HG03135 (cell line): ENCODE measurements at regions not wholly inside any gene's neighbourhood (a gene's known extent, or its start where the extent isn't known, plus 50 kb on each side); places are given as distances from the start of the nearest gene placed in this dataset.
"Not testable (repeated sequence)": the region's sequence is repeated elsewhere in the genome, so short reads cannot be mapped to it uniquely, and the experiment has no call there.

ENCODE experiments used
- ATAC-seq: cut with Tn5 transposase; IDR thresholded peaks from one replicate; pipeline ENCODE4 v1.9.1; 2021; ENCODE audit warnings: mild to moderate bottlenecking, moderate library complexity; ENCODE audit not compliant: unreplicated experiment

DNA sequence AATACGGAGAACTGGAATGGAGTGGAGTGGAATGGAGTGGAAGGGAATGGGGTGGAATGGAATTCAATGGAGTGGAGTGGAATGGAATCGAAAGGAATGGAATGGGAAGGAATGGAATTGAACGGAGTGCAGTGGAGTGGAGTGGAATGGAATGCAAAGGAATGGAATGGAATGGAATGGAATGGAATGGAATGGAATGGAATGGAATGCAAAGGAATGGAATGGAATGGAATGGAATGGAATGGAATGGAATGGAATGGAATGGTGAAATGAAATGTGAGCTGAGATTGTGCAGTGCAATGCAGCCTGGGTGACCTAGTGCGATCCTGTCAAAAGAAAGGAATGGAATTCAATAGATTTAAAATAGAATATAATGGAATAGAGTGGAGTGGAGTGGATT is 357.3 kb upstream of the WSB1 start:
- not testable (repeated sequence) for ATAC-seq

DNA sequence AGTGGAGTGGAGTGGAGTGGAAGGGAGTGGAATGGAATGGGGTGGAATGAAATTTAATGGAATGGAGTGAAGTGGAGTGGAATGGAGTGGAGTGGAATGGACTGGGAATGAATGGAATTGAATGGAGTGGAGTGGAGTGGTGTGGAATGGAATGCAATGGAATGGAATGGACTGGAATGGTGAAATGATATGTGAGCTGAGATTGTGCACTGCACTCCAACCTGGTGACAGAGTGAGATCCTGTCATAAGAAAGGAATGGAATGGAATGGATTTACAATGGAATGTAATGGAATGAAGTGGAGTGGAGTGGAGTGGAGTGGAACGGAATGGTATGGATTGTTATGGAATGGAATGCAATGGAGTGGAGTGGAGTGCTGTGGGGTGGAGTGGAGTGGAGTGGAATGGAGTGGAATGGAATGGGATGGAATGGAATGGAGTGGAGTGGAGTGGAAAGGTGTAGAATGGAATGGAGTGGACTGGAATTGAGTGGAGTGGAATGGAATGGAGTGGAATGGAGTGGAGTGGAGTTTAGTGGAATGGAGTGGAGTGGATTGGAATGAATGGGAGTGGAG is 356.1 kb upstream of the WSB1 start:
- not testable (repeated sequence) for ATAC-seq

DNA sequence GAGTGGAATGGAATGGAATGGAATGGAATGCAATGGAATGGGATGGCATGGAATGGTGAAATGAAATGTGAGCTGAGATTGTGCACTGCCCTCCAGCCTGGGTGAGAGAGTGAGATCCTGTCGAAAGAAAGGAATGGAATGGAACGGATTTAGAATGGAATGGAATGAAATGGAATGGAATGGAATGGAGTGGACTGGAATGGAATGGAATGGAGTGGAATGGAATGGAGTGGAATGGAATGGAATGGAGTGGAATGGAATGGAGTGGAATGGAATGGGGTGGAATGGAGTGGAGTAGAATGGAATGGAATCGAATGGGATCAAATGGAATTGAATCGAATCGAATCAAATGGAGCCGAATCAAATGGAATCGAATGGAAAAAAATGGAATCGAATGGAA is 354.2 kb upstream of the WSB1 start:
- ATAC-seq = not testable (repeated sequence)

DNA sequence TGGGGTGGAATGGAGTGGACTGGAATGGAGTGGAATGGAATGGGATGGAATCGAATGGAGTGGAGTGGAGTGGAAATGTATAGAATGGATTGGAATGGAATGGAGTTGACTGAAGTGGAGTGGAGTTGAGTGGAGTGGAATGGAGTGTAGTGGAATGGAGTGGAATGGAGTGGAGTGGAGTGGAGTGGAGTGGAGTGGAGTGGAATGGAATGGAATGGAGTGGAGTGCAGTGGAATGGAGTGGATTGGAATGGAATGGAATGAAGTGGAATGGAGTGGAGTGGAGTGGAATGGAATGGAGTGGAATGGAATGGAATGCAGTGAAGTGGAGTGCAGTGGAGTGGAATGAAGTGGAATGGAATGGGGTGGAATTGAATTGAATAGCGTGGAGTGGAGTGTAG is 353.3 kb upstream of the WSB1 start:
- ATAC-seq = not testable (repeated sequence)

DNA sequence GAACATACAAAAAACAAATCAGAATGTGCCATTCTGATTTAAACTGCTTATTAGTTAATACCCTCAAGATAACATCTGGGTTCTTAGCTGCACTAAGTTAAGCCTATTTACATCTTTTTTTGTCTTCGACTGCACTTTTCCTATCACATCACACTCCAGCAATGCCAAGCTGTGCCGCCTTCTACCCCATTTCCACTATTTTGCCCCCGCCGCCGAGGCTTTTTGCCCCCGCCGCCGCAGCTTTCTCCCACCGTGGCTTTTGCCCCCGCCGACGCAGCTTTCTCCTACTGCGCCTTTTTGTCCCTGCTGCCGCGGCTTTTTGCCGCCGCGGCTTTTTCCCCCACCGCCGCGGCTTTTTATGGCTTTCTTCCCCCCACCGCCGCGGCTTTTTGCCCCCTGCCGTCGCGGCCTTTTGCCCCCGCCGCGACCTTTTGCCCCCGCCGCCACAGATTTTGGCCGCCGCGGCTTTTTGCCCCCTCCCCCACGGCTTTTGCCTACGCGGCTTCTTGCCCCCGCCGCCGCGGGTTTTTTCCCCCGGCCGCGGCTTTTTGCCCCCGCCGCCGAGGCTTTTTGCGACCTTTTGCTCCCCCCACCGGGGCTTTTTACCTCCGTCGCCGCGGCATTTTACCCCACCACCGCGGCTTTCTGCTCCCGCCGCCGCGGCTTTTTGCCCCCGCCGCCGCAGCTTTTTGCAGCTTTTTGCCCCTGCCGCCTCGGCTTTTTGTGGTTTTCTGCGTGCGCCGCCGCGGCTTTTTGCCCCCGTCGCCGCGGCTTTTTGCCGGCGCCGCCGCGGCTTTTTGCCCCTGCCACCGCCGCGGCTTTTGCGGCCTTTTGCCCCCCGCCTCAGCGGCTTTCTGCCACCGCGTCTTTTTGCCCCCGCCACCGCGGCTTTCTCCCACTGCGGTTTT is 331.4 kb upstream of the WSB1 start:
- no peak for ATAC-seq

DNA sequence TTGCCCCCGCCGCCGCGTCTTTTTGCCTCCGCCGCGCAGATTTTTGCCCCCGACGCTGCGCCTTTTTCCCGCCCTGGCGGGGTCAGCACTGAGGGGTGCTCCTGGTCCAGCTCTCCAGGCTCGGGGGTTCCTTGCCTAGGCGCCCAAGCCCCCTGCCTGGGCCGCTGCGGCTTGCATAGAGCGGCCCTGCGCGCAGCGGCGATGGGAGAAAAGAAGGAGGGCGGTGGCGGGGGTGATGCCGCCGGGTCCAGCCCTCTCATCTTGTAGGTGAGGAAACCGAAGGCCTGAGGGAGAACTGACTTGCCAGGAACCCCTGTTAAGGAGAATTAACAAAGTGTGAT is 330.8 kb upstream of the WSB1 start:
- ATAC-seq = no peak

DNA sequence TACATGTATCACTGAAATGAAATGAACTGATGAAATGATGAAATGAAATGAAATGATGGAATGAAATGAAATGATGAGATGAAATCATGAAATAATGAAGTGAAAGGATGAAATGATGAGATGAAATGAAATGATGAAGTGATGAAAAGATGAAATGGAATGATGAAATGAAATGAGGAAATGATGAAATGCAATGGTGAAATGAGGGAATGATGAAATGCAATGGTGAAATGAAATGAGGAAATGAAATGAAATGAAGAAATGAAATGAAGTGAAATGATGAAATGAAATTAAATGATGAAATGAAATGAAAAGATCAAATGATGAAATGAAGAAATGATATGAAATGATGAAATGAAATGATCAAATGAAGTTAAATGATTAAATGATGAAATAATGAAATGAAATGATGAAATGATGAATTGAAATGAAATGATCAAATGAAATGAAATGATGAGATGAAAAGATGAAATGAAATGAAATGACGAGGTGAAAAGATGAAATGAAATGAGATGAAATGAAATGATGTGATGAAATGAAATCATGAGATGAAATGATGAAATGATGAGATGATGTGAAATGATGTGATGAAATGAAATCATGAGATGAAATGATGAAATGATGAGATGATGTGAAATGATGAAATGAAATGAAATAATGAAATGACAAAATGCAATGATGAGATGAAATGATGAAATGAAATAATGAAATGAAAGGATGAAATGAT is 327.9 kb upstream of the WSB1 start:
- not testable (repeated sequence) for ATAC-seq

DNA sequence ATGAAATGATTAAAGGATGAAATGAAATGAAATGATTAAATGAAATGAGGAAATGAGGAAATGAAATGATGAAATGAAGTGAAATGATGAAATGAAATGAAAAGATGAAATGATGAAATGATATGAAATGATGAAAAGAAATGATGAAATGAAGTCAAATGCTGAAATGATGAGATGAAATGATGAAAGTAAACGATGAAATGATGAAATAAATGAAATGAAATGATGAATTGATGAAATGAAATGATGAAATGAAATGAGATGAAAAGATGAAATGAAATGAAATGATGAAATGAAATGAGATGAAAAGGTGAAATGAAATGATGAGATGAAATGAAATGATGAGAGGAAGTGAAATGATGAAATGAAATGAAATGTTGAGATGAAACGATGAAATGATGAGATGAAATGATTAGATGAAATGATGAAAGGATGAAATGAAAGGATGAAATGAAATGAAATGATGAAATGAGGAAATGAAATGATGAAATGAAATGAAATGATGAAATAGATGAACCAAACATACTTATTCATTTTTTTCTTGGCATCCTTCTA is 327.2 kb upstream of the WSB1 start:
- not testable (repeated sequence) for ATAC-seq

DNA sequence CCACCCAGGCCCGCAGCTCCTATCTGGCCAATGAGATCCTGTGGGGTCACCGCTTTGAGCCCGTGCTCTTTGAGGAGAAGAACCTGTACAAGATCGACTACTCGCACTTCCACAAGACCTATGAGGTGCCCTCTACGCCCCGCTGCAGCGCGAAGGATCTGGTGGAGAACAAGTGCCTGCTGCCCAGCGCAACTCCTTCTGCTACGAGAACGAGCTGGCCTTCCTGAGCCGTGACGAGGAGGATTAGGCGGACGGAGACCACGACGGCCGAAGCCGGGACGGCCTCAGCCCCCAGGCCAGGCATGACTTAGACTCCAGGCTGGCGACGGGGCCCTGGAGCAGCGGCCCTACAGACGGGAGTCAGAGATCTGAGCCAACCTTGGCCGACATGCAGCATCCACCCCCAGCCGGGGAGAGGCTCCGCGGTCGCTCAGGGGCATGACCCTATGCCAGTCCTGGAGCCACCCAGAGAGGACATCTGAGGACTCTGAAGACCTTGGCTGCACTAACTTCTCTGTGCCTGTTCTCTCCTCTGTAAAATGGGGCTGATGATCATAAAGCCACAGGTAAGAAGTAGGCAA is 312.0 kb upstream of the WSB1 start:
- not testable (repeated sequence) for ATAC-seq

DNA sequence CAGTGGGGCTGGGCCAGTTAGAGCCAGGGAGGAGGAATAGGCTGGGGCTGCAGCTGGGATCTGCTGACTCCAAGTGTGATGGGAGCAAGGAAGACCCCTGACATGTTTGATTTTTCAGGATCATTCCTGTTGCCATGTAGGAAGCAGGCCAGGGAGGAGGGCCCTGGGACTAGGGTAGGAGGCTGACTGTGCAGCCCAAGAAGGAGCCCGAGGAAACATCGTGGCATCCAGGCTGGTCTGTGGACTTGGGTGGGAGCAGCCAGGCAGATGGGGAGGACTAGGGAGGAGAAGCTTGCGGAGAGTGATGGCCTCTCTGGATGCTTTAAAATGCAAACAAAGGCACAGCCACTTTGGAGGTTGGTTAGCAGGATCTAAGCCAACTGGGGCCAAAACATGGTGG is 311.4 kb upstream of the WSB1 start:
- ATAC-seq = not testable (repeated sequence)

DNA sequence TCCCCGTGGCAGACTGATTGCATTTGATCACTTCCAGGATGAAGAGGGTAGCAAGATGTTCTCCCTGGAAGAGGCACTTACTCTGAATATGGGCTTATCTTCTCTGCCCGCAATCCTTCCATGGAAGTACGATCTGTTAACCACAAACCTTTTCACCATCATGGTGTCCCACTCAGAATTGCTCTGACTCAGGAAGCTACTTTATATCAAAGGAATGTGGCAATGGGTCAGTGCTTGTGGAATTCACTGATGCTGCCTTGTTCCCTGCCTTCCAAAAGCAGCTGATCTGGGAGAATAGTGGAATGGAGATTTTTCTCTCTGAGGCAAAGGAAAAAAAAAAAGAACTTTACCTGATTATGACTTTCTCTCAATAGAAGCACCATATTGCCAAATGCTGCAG is 306.1 kb upstream of the WSB1 start:
- not testable (repeated sequence) for ATAC-seq

DNA sequence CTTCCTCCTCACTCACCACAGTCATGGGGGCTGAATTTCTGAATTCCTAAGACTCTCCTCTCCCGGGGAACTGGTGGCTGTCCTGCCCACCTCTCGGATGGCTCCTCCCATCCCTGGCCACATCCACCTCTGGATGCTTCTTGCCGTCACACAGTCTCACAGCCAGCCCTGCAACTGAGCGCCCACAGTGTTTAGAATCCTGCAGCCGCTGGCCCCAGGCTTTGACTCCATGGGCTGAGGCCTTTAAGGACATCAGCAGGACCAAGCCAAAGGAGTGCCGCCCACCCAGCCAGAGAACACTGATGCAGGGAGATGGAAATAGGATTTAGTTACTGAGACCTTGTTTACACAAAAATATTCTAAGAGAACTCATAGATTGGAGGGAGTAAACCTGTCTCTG is 299.3 kb upstream of the WSB1 start:
- not testable (repeated sequence) for ATAC-seq

DNA sequence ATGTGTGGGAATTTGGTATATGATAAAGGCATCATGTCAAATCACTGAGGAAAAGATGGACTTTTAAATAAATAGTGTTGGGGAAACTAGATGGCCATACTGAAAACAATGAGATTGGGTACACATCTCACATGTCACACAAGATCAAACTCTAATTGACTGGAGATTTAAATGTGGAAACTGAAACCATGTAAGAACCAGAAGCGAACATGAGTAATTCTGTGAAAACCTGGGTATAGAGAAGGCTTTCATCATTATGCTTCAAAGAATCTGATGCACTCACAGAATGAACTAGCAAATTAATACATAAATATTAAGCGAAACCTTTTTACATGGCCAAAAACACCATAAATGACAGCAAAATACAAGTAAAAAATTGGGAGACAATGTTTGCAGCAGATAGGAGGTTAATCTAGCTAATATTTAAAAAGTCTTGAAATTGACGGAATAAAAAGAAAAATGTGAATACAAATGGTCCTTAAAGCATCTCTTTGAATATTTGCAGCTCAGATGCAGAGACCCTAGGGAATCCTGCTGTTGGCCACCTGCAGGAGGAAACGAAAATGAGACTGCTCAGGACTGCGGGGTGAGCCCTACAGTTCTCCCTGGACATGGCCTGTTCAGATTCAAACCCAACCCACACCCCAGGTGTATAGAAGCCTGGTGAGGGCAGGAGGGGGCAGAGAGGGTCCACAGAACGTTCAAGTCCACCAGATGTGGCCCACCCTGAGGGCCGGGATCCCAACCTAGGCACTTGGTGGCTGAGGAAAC is 297.6 kb upstream of the WSB1 start:
- ATAC-seq = not testable (repeated sequence)

DNA sequence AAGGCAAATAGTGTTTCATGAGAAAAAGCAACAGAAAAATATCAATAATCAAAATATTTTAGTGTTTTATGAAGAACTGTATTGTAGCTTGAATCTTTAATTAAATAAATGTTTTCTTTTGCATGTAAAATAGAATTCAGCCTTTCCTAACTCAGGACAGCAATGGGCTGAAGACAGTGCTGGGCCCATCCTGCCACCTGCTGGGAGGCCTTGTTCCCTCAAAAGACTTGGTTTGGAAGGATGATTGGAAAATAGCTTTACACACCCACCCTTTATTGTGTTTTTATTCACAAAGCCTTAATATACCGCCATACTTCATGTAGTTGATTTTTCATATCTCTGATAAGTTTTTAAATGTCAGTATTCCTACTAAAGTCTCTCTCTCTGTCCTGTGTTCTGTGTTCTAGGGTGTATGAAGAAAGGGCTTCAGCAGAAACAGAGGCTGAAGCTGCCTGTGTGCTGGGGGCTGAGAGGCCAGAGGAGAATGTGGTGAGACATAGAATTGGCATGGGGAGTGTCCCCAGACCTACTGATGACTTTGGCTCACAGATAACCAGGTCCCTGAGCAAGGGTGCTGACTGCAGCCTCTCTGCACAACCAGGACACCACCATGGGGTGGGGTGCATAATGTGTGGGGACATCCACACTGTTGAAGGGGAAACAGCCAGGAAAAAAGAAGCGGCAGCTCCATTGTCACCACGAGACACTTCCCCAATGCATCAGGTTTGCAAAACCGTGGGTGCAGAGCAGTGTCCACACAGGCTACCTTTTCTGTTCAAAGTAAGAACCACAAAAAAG is 286.0 kb upstream of the WSB1 start:
- ATAC-seq = not testable (repeated sequence)

DNA sequence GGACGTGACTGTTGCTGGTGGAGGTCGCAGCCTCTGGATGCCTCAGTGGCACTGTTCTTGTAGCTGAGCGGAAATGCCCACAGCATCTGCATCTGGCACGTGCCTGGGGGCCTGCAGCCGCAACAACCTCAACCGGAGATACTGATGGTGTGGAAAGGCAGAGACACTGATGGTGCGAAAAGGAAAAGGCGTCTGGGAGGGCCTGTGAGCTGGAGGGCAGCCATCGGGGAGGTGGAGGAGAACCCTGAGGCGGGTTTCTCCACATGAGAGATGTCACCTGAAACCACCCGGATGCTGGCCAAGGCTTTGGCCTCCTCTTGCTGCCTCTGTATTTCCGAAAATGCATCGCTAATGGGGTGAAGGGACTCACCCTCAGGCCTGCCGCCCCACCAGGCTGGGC is 284.8 kb upstream of the WSB1 start:
- ATAC-seq = no peak

DNA sequence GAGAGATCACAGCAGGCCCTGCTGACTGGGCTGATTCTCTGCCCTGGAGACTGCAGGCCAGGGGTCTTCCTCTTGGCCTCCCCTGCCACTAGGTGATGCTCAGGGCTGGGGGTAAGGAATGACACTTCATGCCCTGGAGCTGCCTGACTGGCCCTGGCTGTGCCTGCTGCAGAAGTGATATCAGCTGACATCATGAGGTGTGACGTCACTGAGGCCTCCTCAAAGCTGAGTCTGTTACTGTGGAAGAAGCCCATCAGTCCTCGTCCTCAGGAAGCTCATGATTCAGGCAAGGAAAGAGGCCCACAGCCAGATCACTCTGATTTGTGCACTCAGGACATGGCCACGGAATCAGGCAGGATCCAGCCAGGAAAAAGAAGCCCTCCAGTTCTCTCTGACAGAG is 283.8 kb upstream of the WSB1 start:
- not testable (repeated sequence) for ATAC-seq

DNA sequence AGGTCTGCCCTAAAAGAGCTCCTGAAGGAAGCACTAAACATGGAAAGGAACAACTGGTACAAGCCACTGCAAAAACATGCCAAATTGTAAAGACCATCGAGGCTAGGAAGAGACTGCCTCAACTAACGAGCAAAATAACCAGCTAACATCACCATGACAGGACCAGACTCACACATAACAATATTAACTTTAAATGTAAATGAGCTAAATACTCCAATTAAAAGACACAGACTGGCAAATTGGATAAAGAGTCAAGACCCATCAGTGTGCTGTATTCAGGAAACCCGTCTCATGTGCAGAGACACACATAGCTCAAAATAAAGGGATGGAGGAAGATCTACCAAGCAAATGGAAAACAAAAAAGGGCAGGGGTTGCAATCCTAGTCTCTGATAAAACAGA is 263.4 kb upstream of the WSB1 start:
- not testable (repeated sequence) for ATAC-seq

DNA sequence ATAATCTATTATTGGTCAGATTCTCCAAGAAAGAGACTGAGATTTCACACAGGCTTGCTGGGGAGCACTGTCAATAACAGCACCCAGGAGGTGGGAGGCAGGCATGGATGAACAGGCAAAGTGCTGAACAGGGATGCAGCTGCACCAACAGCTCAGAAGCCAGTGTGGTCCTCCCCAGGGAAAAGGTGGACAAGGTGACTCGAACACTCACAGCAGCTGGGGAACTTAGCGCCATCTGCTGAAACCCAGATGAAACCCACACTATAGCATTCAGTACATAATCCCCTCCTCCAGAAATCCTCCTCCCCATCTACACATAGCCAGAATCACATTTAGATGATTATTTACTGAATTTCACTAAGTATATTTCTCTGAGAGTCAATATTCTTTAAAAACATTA is 255.2 kb upstream of the WSB1 start:
- ATAC-seq = no peak

DNA sequence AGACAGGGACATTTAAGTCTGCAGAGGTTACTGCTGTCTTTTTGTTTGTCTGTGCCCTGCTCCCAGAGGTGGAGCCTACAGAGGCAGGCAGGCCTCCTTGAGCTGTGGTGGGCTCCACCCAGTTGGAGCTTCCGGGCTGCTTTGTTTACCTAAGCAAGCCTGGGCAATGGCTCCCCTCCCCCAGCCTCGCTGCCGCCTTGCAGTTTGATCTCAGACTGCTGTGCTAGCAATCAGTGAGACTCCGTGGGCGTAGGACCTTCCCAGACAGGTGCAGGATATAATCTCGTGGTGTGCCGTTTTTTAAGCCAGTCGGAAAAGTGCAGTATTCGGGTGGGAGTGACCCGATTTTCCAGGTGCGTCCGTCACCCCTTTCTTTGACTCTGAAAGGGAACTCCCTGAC is 248.9 kb upstream of the WSB1 start:
- not testable (repeated sequence) for ATAC-seq
